Stimulated activated CD4-positive, alpha-beta T cell treated with anti-CD3 and anti-CD28 coated beads, TNF-alpha, amount 100 ng/mL, for 24 hours (primary cell): ENCODE measurements at regions not wholly inside any gene's neighbourhood (a gene's known extent, or its start where the extent isn't known, plus 50 kb on each side); places are given as distances from the start of the nearest gene placed in this dataset.
"Not testable (repeated sequence)": the region's sequence is repeated elsewhere in the genome, so short reads cannot be mapped to it uniquely, and the experiment has no call there.

ENCODE experiments used
- DNase-seq, 3 experiments: peaks; one replicate each; pipeline ENCODE4 v3.0.0-alpha.2; 2020; ENCODE audit warnings: low read depth in 3 of 3

GRCh38 chr3:66808891-66809594 is 189.1 kb upstream of the KBTBD8 start:
- DNase-seq, result no peak

- no peak for DNase-seq
Measured at GRCh38 chr3:66809595-66809958, 188.5 kb upstream of the KBTBD8 start.

GRCh38 chr3:66812136-66812535 is 186.0 kb upstream of the KBTBD8 start:
- DNase-seq, result no peak

- no peak for DNase-seq
Measured at GRCh38 chr3:66812741-66813140, 185.4 kb upstream of the KBTBD8 start.

GRCh38 chr3:66816090-66816761 is 181.9 kb upstream of the KBTBD8 start:
- DNase-seq, result no peak

- no peak for DNase-seq
Measured at GRCh38 chr3:66817951-66818557, 180.1 kb upstream of the KBTBD8 start.

- no peak for DNase-seq
Measured at GRCh38 chr3:66819993-66820501, 178.1 kb upstream of the KBTBD8 start.

- DNase-seq, result peak; percentile 34 to 67 (median 52)
Measured at GRCh38 chr3:66822186-66823008, 175.7 kb upstream of the KBTBD8 start.

GRCh38 chr3:66823009-66823397 is 175.1 kb upstream of the KBTBD8 start:
- DNase-seq, result no peak

- DNase-seq, result no peak
Measured at GRCh38 chr3:66823532-66823931, 174.6 kb upstream of the KBTBD8 start.

- no peak for DNase-seq
Measured at GRCh38 chr3:66825375-66825774, 172.7 kb upstream of the KBTBD8 start.

- DNase-seq, result no peak
Measured at GRCh38 chr3:66827726-66828125, 170.4 kb upstream of the KBTBD8 start.

- no peak for DNase-seq
Measured at GRCh38 chr3:66828303-66828702, 169.8 kb upstream of the KBTBD8 start.

- no peak for DNase-seq
Measured at GRCh38 chr3:66830301-66830700, 167.8 kb upstream of the KBTBD8 start.

GRCh38 chr3:66831931-66832330 is 166.2 kb upstream of the KBTBD8 start:
- no peak for DNase-seq

GRCh38 chr3:66836363-66837152 is 161.5 kb upstream of the KBTBD8 start:
- DNase-seq, result no peak

GRCh38 chr3:66838704-66839103 is 159.4 kb upstream of the KBTBD8 start:
- DNase-seq, result no peak

GRCh38 chr3:66839508-66839907 is 158.6 kb upstream of the KBTBD8 start:
- no peak for DNase-seq

- DNase-seq, result not testable (repeated sequence)
Measured at GRCh38 chr3:66842761-66843464, 155.2 kb upstream of the KBTBD8 start.

GRCh38 chr3:66851894-66852613 is 146.1 kb upstream of the KBTBD8 start:
- no peak for DNase-seq
